H1 (cell line): ENCODE measurements at regions not wholly inside any gene's neighbourhood (a gene's known extent, or its start where the extent isn't known, plus 50 kb on each side); places are given as distances from the start of the nearest gene placed in this dataset.

ENCODE experiments used
- CTCF ChIA-PET: fragments of 300-600 bp; sonication (Branson Sonifier 250); formaldehyde crosslinking; loops from one replicate; lab custom pipeline; 2021; ENCODE audit not compliant: partially characterized antibody; lab: Charles Lee
- POLR2A ChIA-PET: fragments of 300-600 bp; sonication (Branson Sonifier 250); formaldehyde crosslinking; loops from one replicate; lab custom pipeline; 2021; ENCODE audit warnings: inconsistent platforms; ENCODE audit not compliant: partially characterized antibody; lab: Charles Lee
- DNase-seq, 2 experiments: peaks; one replicate each; pipeline versions ENCODE4 v3.0.0 to v3.0.0-alpha.2; 2010 to 2022; ENCODE audit warnings: low spot score in 2 of 2, low read depth in 1 of 2, mixed read lengths in 1 of 2
- FAIRE-seq: peaks from 2 replicates; lab custom pipeline; 2011; peaks lifted over from hg19 to GRCh38; lab: Jason Lieb, UNC
- H2AFZ ChIP-seq: 2 replicates; pipeline ENCODE4 v1.8.1; 2012; ENCODE audit warnings: low read length, inconsistent platforms
- H2AK5ac ChIP-seq: 2 replicates; pipeline ENCODE4 v1.6.1; 2013; ENCODE audit warnings: low read depth, low read length
- H2BK120ac ChIP-seq: replicated peaks from 2 replicates; pipeline ENCODE3; 2013; ENCODE audit warnings: low read depth, low read length, inconsistent platforms
- H2BK12ac ChIP-seq: 2 replicates; pipeline ENCODE4 v1.6.1; 2013; ENCODE audit warnings: low read depth, low read length
- H2BK15ac ChIP-seq: 2 replicates; pipeline ENCODE4 v1.6.1; 2013; ENCODE audit warnings: low read length
- H2BK20ac ChIP-seq: 2 replicates; pipeline ENCODE4 v1.6.1; 2013; ENCODE audit warnings: low read length
- H2BK5ac ChIP-seq: 2 replicates; pipeline ENCODE4 v1.6.1; 2013; ENCODE audit warnings: low read depth, low read length
- H3K14ac ChIP-seq: 2 replicates; pipeline ENCODE4 v1.6.1; 2013; ENCODE audit warnings: inconsistent platforms; ENCODE audit not compliant: insufficient read length
- H3K18ac ChIP-seq: 2 replicates; pipeline ENCODE4 v1.6.1; 2013; ENCODE audit warnings: low read length; ENCODE audit errors: extremely low read depth
- H3K23ac ChIP-seq: 2 replicates; pipeline ENCODE4 v1.6.1; 2013; ENCODE audit warnings: inconsistent platforms; ENCODE audit not compliant: insufficient read length
- H3K23me2 ChIP-seq: 2 replicates; pipeline ENCODE4 v1.6.1; 2013; ENCODE audit warnings: low read depth, low read length
- H3K27ac ChIP-seq: 2 replicates; pipeline ENCODE4 v1.6.1; 2011; ENCODE audit warnings: low read depth, low read length, inconsistent platforms
- H3K27me3 ChIP-seq, 4 experiments: replicated peaks in 1 of 4; 1 replicate in 1 of 4; 2 replicates in 3 of 4; pipeline versions ENCODE4 v1.6.1 to v1.8.1; 2011 to 2013; ENCODE audit warnings: low read length in 3 of 4, mild to moderate bottlenecking in 3 of 4, inconsistent platforms in 2 of 4, mixed read lengths in 2 of 4, moderate library complexity in 1 of 4; ENCODE audit not compliant: control insufficient read depth in 3 of 4, insufficient read depth in 3 of 4; ENCODE audit errors: extremely low read depth in 1 of 4
- H3K36me3 ChIP-seq, 4 experiments: 2 replicates each; pipeline versions ENCODE4 v1.6.1 to v1.8.1; 2011 to 2013; ENCODE audit warnings: mild to moderate bottlenecking in 4 of 4, low read length in 3 of 4, moderate library complexity in 2 of 4, control low read depth in 1 of 4, inconsistent platforms in 1 of 4; ENCODE audit not compliant: insufficient read depth in 4 of 4, control insufficient read depth in 2 of 4
- H3K4ac ChIP-seq: replicated peaks from 2 replicates; pipeline ENCODE3; 2013; ENCODE audit warnings: low read length, low read depth, mixed read lengths, inconsistent platforms; ENCODE audit not compliant: insufficient read length
- H3K4me1 ChIP-seq, 4 experiments: replicated peaks in 1 of 4; 1 replicate in 1 of 4; 2 replicates in 3 of 4; pipeline versions ENCODE4 v1.6.1 to v1.8.1; 2011 to 2013; ENCODE audit warnings: low read length in 3 of 4, inconsistent platforms in 2 of 4, mixed read lengths in 1 of 4; ENCODE audit not compliant: insufficient read depth in 4 of 4, control insufficient read depth in 3 of 4
- H3K4me2 ChIP-seq, 2 experiments: 2 replicates each; pipeline versions ENCODE4 v1.6.1 to v1.8.1; 2011 to 2013; ENCODE audit warnings: low read depth in 2 of 2, low read length in 2 of 2, control low read depth in 1 of 2, inconsistent platforms in 1 of 2, mild to moderate bottlenecking in 1 of 2; ENCODE audit not compliant: insufficient read depth in 1 of 2
- H3K4me3 ChIP-seq, 4 experiments: fragments of 200-600, 300-600 bp in 1 of 4; sonication (generic), shearing (Covaris generic), sonication (Bioruptor Twin) in 1 of 4; 2 replicates each; pipeline versions ENCODE4 v1.5.1 to v1.8.1; 2011 to 2016; ENCODE audit warnings: low read length in 4 of 4, low read depth in 3 of 4, control low read depth in 2 of 4, inconsistent platforms in 2 of 4, mild to moderate bottlenecking in 2 of 4, mixed read lengths in 1 of 4, moderate library complexity in 1 of 4; ENCODE audit not compliant: insufficient read depth in 2 of 4; ENCODE audit errors: extremely low read depth in 1 of 4
- H3K56ac ChIP-seq: replicated peaks from 2 replicates; pipeline ENCODE3; 2013; ENCODE audit warnings: low read depth, mild to moderate bottlenecking, mixed read lengths, low read length, inconsistent platforms; ENCODE audit not compliant: insufficient read length
- H3K79me1 ChIP-seq: 2 replicates; pipeline ENCODE4 v1.6.1; 2013; ENCODE audit warnings: low read depth, low read length, control low read depth
- H3K79me2 ChIP-seq, 2 experiments: 2 replicates each; pipeline versions ENCODE4 v1.6.1 to v1.8.1; 2012 to 2013; ENCODE audit warnings: low read length in 2 of 2, mild to moderate bottlenecking in 2 of 2, inconsistent platforms in 1 of 2; ENCODE audit not compliant: insufficient read depth in 2 of 2, control insufficient read depth in 1 of 2
- H3K9ac ChIP-seq, 4 experiments: replicated peaks in 1 of 4; 1 replicate in 1 of 4; 2 replicates in 3 of 4; pipeline versions ENCODE4 v1.6.1 to v1.8.1; 2011 to 2013; ENCODE audit warnings: low read depth in 3 of 4, low read length in 3 of 4, control low read depth in 2 of 4, mild to moderate bottlenecking in 2 of 4, moderate library complexity in 2 of 4, inconsistent platforms in 1 of 4; ENCODE audit errors: extremely low read depth in 1 of 4
- H3K9me3 ChIP-seq, 2 experiments: 2 replicates each; pipeline versions ENCODE4 v1.6.1 to v1.8.1; 2012 to 2013; ENCODE audit warnings: mild to moderate bottlenecking in 2 of 2, moderate library complexity in 2 of 2, control low read depth in 1 of 2, inconsistent platforms in 1 of 2, low read depth in 1 of 2, low read length in 1 of 2, mixed read lengths in 1 of 2; ENCODE audit not compliant: insufficient read depth in 2 of 2
- H4K20me1 ChIP-seq, 2 experiments: replicated peaks in 1 of 2; 2 replicates each; pipeline versions ENCODE3 to v1.8.1; 2011 to 2013; ENCODE audit warnings: inconsistent platforms in 2 of 2, low read length in 2 of 2, mild to moderate bottlenecking in 1 of 2; ENCODE audit not compliant: insufficient read depth in 2 of 2, control insufficient read depth in 1 of 2
- H4K5ac ChIP-seq: 2 replicates; pipeline ENCODE4 v1.6.1; 2013; ENCODE audit warnings: low read length, low read depth, mixed read lengths, inconsistent platforms; ENCODE audit not compliant: insufficient read length
- H4K8ac ChIP-seq: 2 replicates; pipeline ENCODE4 v1.8.0; 2013; ENCODE audit warnings: mild to moderate bottlenecking, moderate library complexity, low read length, inconsistent platforms; ENCODE audit not compliant: insufficient read depth; ENCODE audit errors: extremely low read depth
- H4K91ac ChIP-seq: replicated peaks from 2 replicates; pipeline ENCODE3; 2013; ENCODE audit warnings: low read length, mixed read lengths, inconsistent platforms; ENCODE audit not compliant: insufficient read length
- RBBP5 ChIP-seq: IDR thresholded peaks from 2 replicates; pipeline ENCODE4 v1.7.1; 2012; ENCODE audit warnings: low read depth, mild to moderate bottlenecking, inconsistent platforms, low read length, moderate library complexity, borderline replicate concordance
- TCF12 ChIP-seq: IDR thresholded peaks from 2 replicates; pipeline ENCODE4 v1.6.1; 2011; ENCODE audit warnings: low read depth, mild to moderate bottlenecking, low read length
- ZNF274 ChIP-seq: IDR thresholded peaks from 2 replicates; pipeline ENCODE4 v1.7.0; 2012; ENCODE audit warnings: low read length, borderline replicate concordance; ENCODE audit errors: extremely low read depth
- WGBS, 2 experiments: shearing (Covaris generic) in 1 of 2; methylation state at CpG; one replicate each; pipeline versions ENCODE4 v1.1.6 to v1.1.7; 2013 to 2015; ENCODE audit warnings: low lambda C conversion rate in 2 of 2, mixed read lengths in 2 of 2, inconsistent platforms in 1 of 2, low coverage in 1 of 2, missing lambda C conversion rate in 1 of 2; ENCODE audit not compliant: insufficient replicate concordance in 2 of 2, insufficient coverage in 1 of 2, insufficient read length in 1 of 2; ENCODE audit errors: extremely low coverage in 1 of 2, missing lambda C conversion rate in 1 of 2; 5-methylcytosine and 5-hydroxymethylcytosine counted together

DNA sequence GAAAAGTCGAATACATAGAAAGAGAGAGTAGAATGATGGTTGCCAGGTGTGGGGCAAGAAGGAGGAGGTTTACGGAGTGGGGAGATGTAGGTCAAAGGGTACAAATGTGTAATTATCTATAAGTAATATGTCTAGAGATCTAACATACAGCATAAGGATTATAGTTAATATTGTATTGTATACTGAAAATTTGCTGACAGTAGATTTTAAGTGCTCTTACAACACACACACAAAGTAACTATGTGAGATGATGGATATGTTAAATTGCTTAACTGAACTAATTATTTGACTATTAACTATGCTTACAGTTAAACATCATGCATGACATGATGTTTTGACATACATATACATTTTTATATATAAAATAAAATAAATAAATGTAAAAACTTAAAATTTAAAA is 192.7 kb downstream of the ZIC4 start:
- Histone ChIP-seq H2BK20ac (no peak overlapping the region), H3K27me3 (no peaks in the 10 kb centered on the region), H3K4me1 (no peaks in the 10 kb centered on the region), H3K9ac (no peak overlapping the region), H3K4ac (no peak overlapping the region), H4K20me1 (no peaks in the 10 kb centered on the region), H2AK5ac (no peak overlapping the region), H2BK5ac (no peak overlapping the region), H2BK15ac (no peak overlapping the region), H3K4me2 (no peak overlapping the region), H3K27ac (no peak overlapping the region), H4K8ac (no peak overlapping the region), H3K56ac (no peak overlapping the region), H3K79me1 (no peaks in the 10 kb centered on the region), H3K23me2 (no peaks in the 10 kb centered on the region; the same call in 1 of the 2 replicates), H3K18ac (no peak overlapping the region), H3K23ac (no peak overlapping the region), H4K91ac (no peak overlapping the region), H3K9me3 (no peaks in the 10 kb centered on the region), H3K4me3 (no peak overlapping the region), H4K5ac (no peak overlapping the region), H2BK120ac (no peak overlapping the region), H3K14ac (no peak overlapping the region), H2AFZ (no peak overlapping the region), H3K79me2 (no peaks in the 10 kb centered on the region), H2BK12ac (no peak overlapping the region), H3K36me3 (no peaks in the 10 kb centered on the region)
- DNase-seq = no peak
- ChIA-PET POLR2A (no interaction called here), CTCF (no interaction called here)
- TF ChIP-seq RBBP5 (no peak), TCF12 (no peak), ZNF274 (no peak)
- 98% methylated on average over 2 of the region's 2 CpGs; no CpG with 5 or more reads in 1 of the 2 experiments for WGBS, 2 experiments
- FAIRE-seq = no peak
